Astrocyte (in vitro differentiated cells and primary cell): ENCODE measurements at regions not wholly inside any gene's neighbourhood (a gene's known extent, or its start where the extent isn't known, plus 50 kb on each side); places are given as distances from the start of the nearest gene placed in this dataset.

ENCODE experiments used
- DNase-seq: peaks from one replicate; pipeline ENCODE4 v3.0.0-alpha.2; 2010; ENCODE audit warnings: low read depth
- FAIRE-seq: peaks from 2 replicates; lab custom pipeline; 2011; peaks lifted over from hg19 to GRCh38; lab: Jason Lieb, UNC
- H2AFZ ChIP-seq: 2 replicates; pipeline ENCODE4 v1.6.0; 2012; ENCODE audit warnings: low read depth, low read length, inconsistent platforms
- H3K27ac ChIP-seq: 2 replicates; pipeline ENCODE4 v1.5.1; 2011; ENCODE audit warnings: low read depth, low read length, inconsistent platforms
- H3K27me3 ChIP-seq: 2 replicates; pipeline ENCODE4 v1.6.0; 2011; ENCODE audit warnings: low read length, inconsistent platforms; ENCODE audit not compliant: insufficient read depth
- H3K36me3 ChIP-seq: 2 replicates; pipeline ENCODE4 v1.5.1; 2011; ENCODE audit warnings: low read length, inconsistent platforms; ENCODE audit not compliant: insufficient read depth
- H3K4me1 ChIP-seq: 2 replicates; pipeline ENCODE4 v1.5.1; 2011; ENCODE audit warnings: low read length, inconsistent platforms; ENCODE audit not compliant: insufficient read depth
- H3K4me2 ChIP-seq: 2 replicates; pipeline ENCODE4 v1.6.0; 2012; ENCODE audit warnings: low read length, inconsistent platforms
- H3K4me3 ChIP-seq: 2 replicates; pipeline ENCODE4 v1.5.1; 2011; ENCODE audit warnings: low read depth, mild to moderate bottlenecking, low read length, inconsistent platforms; ENCODE audit not compliant: insufficient read depth
- H3K79me2 ChIP-seq: 2 replicates; pipeline ENCODE4 v1.6.0; 2012; ENCODE audit warnings: mild to moderate bottlenecking, low read length, inconsistent platforms; ENCODE audit not compliant: insufficient read depth
- H3K9ac ChIP-seq: 2 replicates; pipeline ENCODE4 v1.6.0; 2012; ENCODE audit warnings: mild to moderate bottlenecking, low read length, inconsistent platforms
- H3K9me3 ChIP-seq: 2 replicates; pipeline ENCODE4 v1.5.1; 2012; ENCODE audit warnings: low read depth, mild to moderate bottlenecking, low read length, inconsistent platforms; ENCODE audit not compliant: insufficient read depth
- H4K20me1 ChIP-seq: 2 replicates; pipeline ENCODE4 v1.6.0; 2012; ENCODE audit warnings: low read length, inconsistent platforms; ENCODE audit not compliant: insufficient read depth
- H3K27ac Mint-ChIP-seq: one replicate; pipeline ENCODE4 v1.8.0; 2021; ENCODE audit warnings: mild to moderate bottlenecking, mixed read lengths; ENCODE audit not compliant: unreplicated experiment
- H3K27me3 Mint-ChIP-seq: one replicate; pipeline ENCODE4 v1.8.0; 2021; ENCODE audit warnings: low read depth, mixed read lengths; ENCODE audit not compliant: unreplicated experiment
- H3K36me3 Mint-ChIP-seq: one replicate; pipeline ENCODE4 v1.8.0; 2021; ENCODE audit warnings: low read depth, mixed read lengths; ENCODE audit not compliant: unreplicated experiment
- H3K4me1 Mint-ChIP-seq: one replicate; pipeline ENCODE4 v1.8.0; 2021; ENCODE audit warnings: low read depth, mixed read lengths; ENCODE audit not compliant: unreplicated experiment
- H3K4me3 Mint-ChIP-seq: one replicate; pipeline ENCODE4 v1.8.0; 2021; ENCODE audit warnings: mild to moderate bottlenecking, moderate library complexity, mixed read lengths; ENCODE audit not compliant: unreplicated experiment
- H3K9me3 Mint-ChIP-seq: one replicate; pipeline ENCODE4 v1.8.0; 2021; ENCODE audit warnings: mild to moderate bottlenecking, mixed read lengths; ENCODE audit not compliant: unreplicated experiment
- CTCF ChIP-seq: IDR thresholded peaks from 2 replicates; pipeline ENCODE4 v1.5.1; 2011; ENCODE audit warnings: low read depth, mild to moderate bottlenecking, inconsistent platforms, low read length, moderate library complexity; ENCODE audit not compliant: insufficient read depth
- EZH2 ChIP-seq: IDR thresholded peaks from 2 replicates; pipeline ENCODE4 v1.6.1; 2012; ENCODE audit warnings: mild to moderate bottlenecking, low read length, inconsistent platforms; ENCODE audit not compliant: insufficient read depth

GRCh38 chr14:43754838-43755237, 752.2 kb downstream of the FSCB start:
- H3K4me3 Mint-ChIP-seq: no peak overlapping the region
- no peak for DNase-seq
- H3K36me3 Mint-ChIP-seq: no peaks in the 10 kb centered on the region
- no peak for FAIRE-seq
- Histone ChIP-seq H3K4me3 (no peak overlapping the region), H3K9ac (no peak overlapping the region), H3K27me3 (no peaks in the 10 kb centered on the region), H3K4me2 (no peak overlapping the region), H4K20me1 (no peaks in the 10 kb centered on the region), H3K4me1 (no peaks in the 10 kb centered on the region), H3K79me2 (no peaks in the 10 kb centered on the region), H3K36me3 (no peaks in the 10 kb centered on the region), H3K9me3 (no peaks in the 10 kb centered on the region), H3K27ac (no peak overlapping the region), H2AFZ (no peak overlapping the region)
- no peaks in the 10 kb centered on the region for H3K27me3 Mint-ChIP-seq
- TF ChIP-seq CTCF (no peak), EZH2 (no peak)
- no peaks in the 10 kb centered on the region for H3K9me3 Mint-ChIP-seq
- H3K4me1 Mint-ChIP-seq: no peaks in the 10 kb centered on the region
- no peak overlapping the region for H3K27ac Mint-ChIP-seq

- no peaks in the 10 kb centered on the region for H3K9me3 ChIP-seq
- H3K4me2 ChIP-seq: no peak overlapping the region
- H4K20me1 ChIP-seq: no peaks in the 10 kb centered on the region
- H3K4me3 Mint-ChIP-seq: no peak overlapping the region
- H3K4me1 Mint-ChIP-seq: no peaks in the 10 kb centered on the region
- H3K79me2 ChIP-seq: no peaks in the 10 kb centered on the region
- DNase-seq (no peak), FAIRE-seq (no peak)
- no peaks in the 10 kb centered on the region for H3K36me3 Mint-ChIP-seq
- no peak overlapping the region for H3K27ac Mint-ChIP-seq
- H3K4me3 ChIP-seq: no peak overlapping the region
- no peaks in the 10 kb centered on the region for H3K27me3 ChIP-seq
- no peaks in the 10 kb centered on the region for H3K36me3 ChIP-seq
- TF ChIP-seq EZH2: no peak
- TF ChIP-seq CTCF: no peak
- peaks cover 2% of the 10 kb centered on the region for H3K9me3 Mint-ChIP-seq
- H3K4me1 ChIP-seq: no peaks in the 10 kb centered on the region
- H3K27ac ChIP-seq: no peak overlapping the region
- H3K9ac ChIP-seq: no peak overlapping the region
- no peak overlapping the region for H2AFZ ChIP-seq
- no peaks in the 10 kb centered on the region for H3K27me3 Mint-ChIP-seq
Observed at GRCh38 chr14:43745746-43746145, 761.3 kb downstream of the FSCB start.

GRCh38 chr14:43735932-43736331, 771.2 kb downstream of the FSCB start:
- no peak overlapping the region for H3K27ac Mint-ChIP-seq
- no peaks in the 10 kb centered on the region for H3K4me1 Mint-ChIP-seq
- FAIRE-seq: no peak
- Histone ChIP-seq H3K4me1 (no peaks in the 10 kb centered on the region), H2AFZ (no peak overlapping the region), H3K9ac (no peak overlapping the region), H3K4me3 (no peak overlapping the region), H3K36me3 (no peaks in the 10 kb centered on the region), H3K79me2 (no peaks in the 10 kb centered on the region), H3K4me2 (no peak overlapping the region), H3K27ac (no peak overlapping the region), H3K27me3 (no peaks in the 10 kb centered on the region), H3K9me3 (no peaks in the 10 kb centered on the region), H4K20me1 (no peaks in the 10 kb centered on the region)
- no peaks in the 10 kb centered on the region for H3K36me3 Mint-ChIP-seq
- no peak overlapping the region for H3K4me3 Mint-ChIP-seq
- no peaks in the 10 kb centered on the region for H3K9me3 Mint-ChIP-seq
- TF ChIP-seq CTCF (no peak), EZH2 (no peak)
- no peaks in the 10 kb centered on the region for H3K27me3 Mint-ChIP-seq
- DNase-seq: no peak
